ENCODE measurements at regions not wholly inside any gene's neighbourhood (a gene's known extent, or its start where the extent isn't known, plus 50 kb on each side); places are given as distances from the start of the nearest gene placed in this dataset.

DNA sequence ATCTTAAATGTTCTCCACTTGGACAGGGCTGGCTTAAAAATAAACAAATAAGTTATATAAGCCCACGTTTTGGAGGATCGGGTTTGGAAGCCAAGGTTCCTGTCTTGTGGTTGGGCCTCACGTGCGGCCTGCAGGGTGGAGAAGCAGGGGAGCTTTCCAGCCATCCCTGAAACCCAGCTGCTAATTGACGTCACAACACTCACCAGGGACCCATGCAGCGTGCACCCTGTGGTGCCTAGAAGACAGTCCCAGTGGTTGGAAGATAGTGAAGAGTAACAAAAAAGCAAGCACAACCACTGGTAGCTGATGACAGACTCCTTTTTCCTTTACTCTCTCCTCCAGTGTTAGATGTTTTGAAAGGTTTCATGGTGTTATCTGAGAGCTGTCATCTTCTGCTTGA, 142.0 kb upstream of the RBPJ start:
- TF ChIP-seq, protein P1, sequence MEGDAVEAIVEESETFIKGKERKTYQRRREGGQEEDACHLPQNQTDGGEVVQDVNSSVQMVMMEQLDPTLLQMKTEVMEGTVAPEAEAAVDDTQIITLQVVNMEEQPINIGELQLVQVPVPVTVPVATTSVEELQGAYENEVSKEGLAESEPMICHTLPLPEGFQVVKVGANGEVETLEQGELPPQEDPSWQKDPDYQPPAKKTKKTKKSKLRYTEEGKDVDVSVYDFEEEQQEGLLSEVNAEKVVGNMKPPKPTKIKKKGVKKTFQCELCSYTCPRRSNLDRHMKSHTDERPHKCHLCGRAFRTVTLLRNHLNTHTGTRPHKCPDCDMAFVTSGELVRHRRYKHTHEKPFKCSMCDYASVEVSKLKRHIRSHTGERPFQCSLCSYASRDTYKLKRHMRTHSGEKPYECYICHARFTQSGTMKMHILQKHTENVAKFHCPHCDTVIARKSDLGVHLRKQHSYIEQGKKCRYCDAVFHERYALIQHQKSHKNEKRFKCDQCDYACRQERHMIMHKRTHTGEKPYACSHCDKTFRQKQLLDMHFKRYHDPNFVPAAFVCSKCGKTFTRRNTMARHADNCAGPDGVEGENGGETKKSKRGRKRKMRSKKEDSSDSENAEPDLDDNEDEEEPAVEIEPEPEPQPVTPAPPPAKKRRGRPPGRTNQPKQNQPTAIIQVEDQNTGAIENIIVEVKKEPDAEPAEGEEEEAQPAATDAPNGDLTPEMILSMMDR (IDR thresholded peaks at IDR 0.05): no peak
- TF ChIP-seq POLR2AphosphoS5 (IDR thresholded peaks at IDR 0.05; ENCODE audit: low read depth, low read length): no peak

Data from Panc1 (cell line).